ENCODE measurements at regions not wholly inside any gene's neighbourhood (a gene's known extent, or its start where the extent isn't known, plus 50 kb on each side); places are given as distances from the start of the nearest gene placed in this dataset.
A peak's percentile ranks its signal among the peaks of the same experiment; 100 is the strongest.

- WGBS (ENCODE audit: insufficient coverage, low lambda C conversion rate): no CpG with 5 or more reads among the region's 4 CpGs
- Histone ChIP-seq H3K27ac (ENCODE audit: low read length) (peak overlapping the region; percentile 56), H3K9me3 (ENCODE audit: control insufficient read depth, low read depth, low read length) (no peaks in the 10 kb centered on the region), H3K4me1 (ENCODE audit: control insufficient read depth, insufficient read depth, low read length) (no peaks in the 10 kb centered on the region), H3K4me3 (ENCODE audit: low read length) (no peak overlapping the region), H3K36me3 (ENCODE audit: control insufficient read depth, insufficient read depth, low read length) (no peaks in the 10 kb centered on the region), H3K27me3 (ENCODE audit: control insufficient read depth, insufficient read depth, low read length) (peaks cover 18% of the 10 kb centered on the region)
- peak; percentile 80 to 85 for DNase-seq
Measured at GRCh38 chr15:62945760-62946159, 96.8 kb upstream of the TPM1 start.

GRCh38 chr15:62946940-62947339, 95.6 kb upstream of the TPM1 start:
- H3K9me3 ChIP-seq (ENCODE audit: control insufficient read depth, low read depth, low read length): no peaks in the 10 kb centered on the region
- H3K27me3 ChIP-seq (ENCODE audit: control insufficient read depth, insufficient read depth, low read length): peaks cover 27% of the 10 kb centered on the region
- H3K4me3 ChIP-seq (ENCODE audit: low read length): no peak overlapping the region
- H3K4me1 ChIP-seq (ENCODE audit: control insufficient read depth, insufficient read depth, low read length): no peaks in the 10 kb centered on the region
- WGBS (ENCODE audit: insufficient coverage, low lambda C conversion rate): no CpG with 5 or more reads among the region's 2 CpGs
- no peaks in the 10 kb centered on the region for H3K36me3 ChIP-seq (ENCODE audit: control insufficient read depth, insufficient read depth, low read length)
- H3K27ac ChIP-seq (ENCODE audit: low read length): no peak overlapping the region
- DNase-seq: no peak

- Histone ChIP-seq H3K4me3 (ENCODE audit: low read length) (no peak overlapping the region), H3K4me1 (ENCODE audit: control insufficient read depth, insufficient read depth, low read length) (no peaks in the 10 kb centered on the region), H3K27ac (ENCODE audit: low read length) (no peak overlapping the region), H3K27me3 (ENCODE audit: control insufficient read depth, insufficient read depth, low read length) (peaks cover 46% of the 10 kb centered on the region), H3K36me3 (ENCODE audit: control insufficient read depth, insufficient read depth, low read length) (no peaks in the 10 kb centered on the region), H3K9me3 (ENCODE audit: control insufficient read depth, low read depth, low read length) (peaks cover 4% of the 10 kb centered on the region)
- DNase-seq: no peak
- no CpG with 5 or more reads among the region's 5 CpGs for WGBS (ENCODE audit: insufficient coverage, low lambda C conversion rate)
Measured at GRCh38 chr15:62950462-62950931, 92.0 kb upstream of the TPM1 start.

GRCh38 chr15:62951481-62951880, 91.1 kb upstream of the TPM1 start:
- peaks cover 4% of the 10 kb centered on the region for H3K9me3 ChIP-seq (ENCODE audit: control insufficient read depth, low read depth, low read length)
- WGBS (ENCODE audit: insufficient coverage, low lambda C conversion rate): 47% methylated on average over 3 of the region's 5 CpGs
- H3K4me3 ChIP-seq (ENCODE audit: low read length): no peak overlapping the region
- H3K36me3 ChIP-seq (ENCODE audit: control insufficient read depth, insufficient read depth, low read length): no peaks in the 10 kb centered on the region
- no peak overlapping the region for H3K27ac ChIP-seq (ENCODE audit: low read length)
- DNase-seq: no peak
- H3K4me1 ChIP-seq (ENCODE audit: control insufficient read depth, insufficient read depth, low read length): no peaks in the 10 kb centered on the region
- peaks cover 46% of the 10 kb centered on the region for H3K27me3 ChIP-seq (ENCODE audit: control insufficient read depth, insufficient read depth, low read length)

- WGBS (ENCODE audit: insufficient coverage, low lambda C conversion rate): 75% methylated on average over 2 of the region's 29 CpGs
- Histone ChIP-seq H3K27ac (ENCODE audit: low read length) (no peak overlapping the region), H3K9me3 (ENCODE audit: control insufficient read depth, low read depth, low read length) (peaks cover 4% of the 10 kb centered on the region), H3K4me3 (ENCODE audit: low read length) (no peak overlapping the region), H3K27me3 (ENCODE audit: control insufficient read depth, insufficient read depth, low read length) (peaks cover 42% of the 10 kb centered on the region), H3K36me3 (ENCODE audit: control insufficient read depth, insufficient read depth, low read length) (no peaks in the 10 kb centered on the region), H3K4me1 (ENCODE audit: control insufficient read depth, insufficient read depth, low read length) (no peaks in the 10 kb centered on the region)
- no peak for DNase-seq
Measured at GRCh38 chr15:62953021-62953420, 89.5 kb upstream of the TPM1 start.

- peaks cover 4% of the 10 kb centered on the region for H3K9me3 ChIP-seq (ENCODE audit: control insufficient read depth, low read depth, low read length)
Measured at GRCh38 chr15:62953496-62954045, 89.0 kb upstream of the TPM1 start.

GRCh38 chr15:62957130-62957529, 85.4 kb upstream of the TPM1 start:
- Histone ChIP-seq H3K4me1 (ENCODE audit: control insufficient read depth, insufficient read depth, low read length) (no peaks in the 10 kb centered on the region), H3K9me3 (ENCODE audit: control insufficient read depth, low read depth, low read length) (peaks cover 4% of the 10 kb centered on the region), H3K36me3 (ENCODE audit: control insufficient read depth, insufficient read depth, low read length) (no peaks in the 10 kb centered on the region), H3K4me3 (ENCODE audit: low read length) (no peak overlapping the region), H3K27ac (ENCODE audit: low read length) (no peak overlapping the region), H3K27me3 (ENCODE audit: control insufficient read depth, insufficient read depth, low read length) (peaks cover 19% of the 10 kb centered on the region)
- WGBS (ENCODE audit: insufficient coverage, low lambda C conversion rate): 80% methylated on average over 1 of the region's 6 CpGs
- DNase-seq: no peak

More at GRCh38 chr15:62953496-62954045, 89.0 kb upstream of the TPM1 start:
- H3K27me3 ChIP-seq (ENCODE audit: control insufficient read depth, insufficient read depth, low read length): peaks cover 39% of the 10 kb centered on the region
- H3K36me3 ChIP-seq (ENCODE audit: control insufficient read depth, insufficient read depth, low read length): no peaks in the 10 kb centered on the region
- H3K4me3 ChIP-seq (ENCODE audit: low read length): no peak overlapping the region
- WGBS (ENCODE audit: insufficient coverage, low lambda C conversion rate): 100% methylated on average over 1 of the region's 24 CpGs
- no peaks in the 10 kb centered on the region for H3K4me1 ChIP-seq (ENCODE audit: control insufficient read depth, insufficient read depth, low read length)
- no peak for DNase-seq
- no peak overlapping the region for H3K27ac ChIP-seq (ENCODE audit: low read length)

- no peak overlapping the region for H3K4me3 ChIP-seq (ENCODE audit: low read length)
- no peaks in the 10 kb centered on the region for H3K4me1 ChIP-seq (ENCODE audit: control insufficient read depth, insufficient read depth, low read length)
- H3K27me3 ChIP-seq (ENCODE audit: control insufficient read depth, insufficient read depth, low read length): peaks cover 3% of the 10 kb centered on the region
- no peaks in the 10 kb centered on the region for H3K36me3 ChIP-seq (ENCODE audit: control insufficient read depth, insufficient read depth, low read length)
- H3K9me3 ChIP-seq (ENCODE audit: control insufficient read depth, low read depth, low read length): no peaks in the 10 kb centered on the region
- no peak overlapping the region for H3K27ac ChIP-seq (ENCODE audit: low read length)
- WGBS (ENCODE audit: insufficient coverage, low lambda C conversion rate): 83% methylated on average over 1 of the region's 7 CpGs
- no peak for DNase-seq
Measured at GRCh38 chr15:62958528-62959363, 83.8 kb upstream of the TPM1 start.

- no peaks in the 10 kb centered on the region for H3K9me3 ChIP-seq (ENCODE audit: control insufficient read depth, low read depth, low read length)
- H3K4me1 ChIP-seq (ENCODE audit: control insufficient read depth, insufficient read depth, low read length): no peaks in the 10 kb centered on the region
- no peak for DNase-seq
- H3K27me3 ChIP-seq (ENCODE audit: control insufficient read depth, insufficient read depth, low read length): no peaks in the 10 kb centered on the region
- no peak overlapping the region for H3K4me3 ChIP-seq (ENCODE audit: low read length)
- WGBS (ENCODE audit: insufficient coverage, low lambda C conversion rate): no CpG with 5 or more reads among the region's 9 CpGs
- H3K36me3 ChIP-seq (ENCODE audit: control insufficient read depth, insufficient read depth, low read length): no peaks in the 10 kb centered on the region
- H3K27ac ChIP-seq (ENCODE audit: low read length): no peak overlapping the region
Measured at GRCh38 chr15:62961134-62961533, 81.4 kb upstream of the TPM1 start.

GRCh38 chr15:62962101-62962995, 80.2 kb upstream of the TPM1 start:
- Histone ChIP-seq H3K4me1 (ENCODE audit: control insufficient read depth, insufficient read depth, low read length) (no peaks in the 10 kb centered on the region), H3K27me3 (ENCODE audit: control insufficient read depth, insufficient read depth, low read length) (no peaks in the 10 kb centered on the region), H3K9me3 (ENCODE audit: control insufficient read depth, low read depth, low read length) (no peaks in the 10 kb centered on the region), H3K4me3 (ENCODE audit: low read length) (no peak overlapping the region), H3K36me3 (ENCODE audit: control insufficient read depth, insufficient read depth, low read length) (no peaks in the 10 kb centered on the region), H3K27ac (ENCODE audit: low read length) (no peak overlapping the region)
- no peak for DNase-seq
- 90% methylated on average over 2 of the region's 19 CpGs for WGBS (ENCODE audit: insufficient coverage, low lambda C conversion rate)
